GM18502 (cell line): ENCODE measurements at regions not wholly inside any gene's neighbourhood (a gene's known extent, or its start where the extent isn't known, plus 50 kb on each side); places are given as distances from the start of the nearest gene placed in this dataset.
"Not testable (repeated sequence)": the region's sequence is repeated elsewhere in the genome, so short reads cannot be mapped to it uniquely, and the experiment has no call there.

Source experiments
- ATAC-seq: cut with Tn5 transposase; IDR thresholded peaks from one replicate; pipeline ENCODE4 v1.9.1; 2021; ENCODE audit warnings: mild to moderate bottlenecking; ENCODE audit not compliant: unreplicated experiment, poor library complexity

GRCh38 chr12:124070394-124071074 lies 97.5 kb downstream of the ZNF664 start:
- ATAC-seq, result not testable (repeated sequence)

GRCh38 chr12:124071075-124071443 lies 98.0 kb downstream of the ZNF664 start:
- no peak for ATAC-seq

- no peak for ATAC-seq
Measured at GRCh38 chr12:124073356-124074035, 100.5 kb downstream of the ZNF664 start.

GRCh38 chr12:124075841-124076240 lies 102.8 kb downstream of the ZNF664 start:
- ATAC-seq, result no peak

- no peak for ATAC-seq
Measured at GRCh38 chr12:124077701-124078100, 104.7 kb downstream of the ZNF664 start.

GRCh38 chr12:124078800-124079199 lies 105.8 kb downstream of the ZNF664 start:
- ATAC-seq, result no peak

GRCh38 chr12:124080649-124081048 lies 107.6 kb downstream of the ZNF664 start:
- ATAC-seq, result no peak

- ATAC-seq, result no peak
Measured at GRCh38 chr12:124082012-124082411, 109.0 kb downstream of the ZNF664 start.

- ATAC-seq, result no peak
Measured at GRCh38 chr12:124082687-124083086, 109.7 kb downstream of the ZNF664 start.

- no peak for ATAC-seq
Measured at GRCh38 chr12:124083708-124084107, 110.7 kb downstream of the ZNF664 start.

- ATAC-seq, result no peak
Measured at GRCh38 chr12:124085419-124086296, 112.6 kb downstream of the ZNF664 start.

GRCh38 chr12:124086299-124086898 lies 113.4 kb downstream of the ZNF664 start:
- ATAC-seq, result no peak

- ATAC-seq, result no peak
Measured at GRCh38 chr12:124087266-124088051, 114.4 kb downstream of the ZNF664 start.

GRCh38 chr12:124088217-124088907 lies 115.3 kb downstream of the ZNF664 start:
- no peak for ATAC-seq

- ATAC-seq, result not testable (repeated sequence)
Measured at GRCh38 chr12:124089181-124089914, 116.3 kb downstream of the ZNF664 start.

- ATAC-seq, result no peak
Measured at GRCh38 chr12:124091835-124092234, 118.8 kb downstream of the ZNF664 start.

GRCh38 chr12:124092532-124092931 lies 119.5 kb downstream of the ZNF664 start:
- ATAC-seq, result not testable (repeated sequence)

GRCh38 chr12:124093297-124093696 lies 120.3 kb downstream of the ZNF664 start:
- no peak for ATAC-seq

GRCh38 chr12:124094188-124094587 lies 121.2 kb downstream of the ZNF664 start:
- ATAC-seq, result no peak
